SK-N-SH (cell line): ENCODE measurements at regions not wholly inside any gene's neighbourhood (a gene's known extent, or its start where the extent isn't known, plus 50 kb on each side); places are given as distances from the start of the nearest gene placed in this dataset.

Source experiments
- CTCF ChIA-PET: fragments of 300-600, 350-600 bp; formaldehyde crosslinking; extraction: SDS; loops from one replicate; lab custom pipeline; 2021; lab: Yijun Ruan, JAX
- POLR2A ChIA-PET: fragments of 350-600 bp; sonication (Branson Sonifier 250); formaldehyde crosslinking; extraction: SDS; loops from one replicate; lab custom pipeline; 2020; ENCODE audit warnings: antibody characterized with exemption, inconsistent platforms; lab: Yijun Ruan, JAX
- DNase-seq: peaks from one replicate; pipeline ENCODE4 v3.0.0; 2012
- H2AFZ ChIP-seq: fragments of 200-600 bp; sonication (generic); 2 replicates; pipeline ENCODE4 v1.8.1; 2016; ENCODE audit warnings: antibody characterized with exemption, mild to moderate bottlenecking, low read depth
- H3F3A ChIP-seq: fragments of 200-600 bp; sonication (generic); replicated peaks from 2 replicates; pipeline ENCODE3; 2016; ENCODE audit warnings: antibody characterized with exemption, mild to moderate bottlenecking; ENCODE audit not compliant: insufficient read depth
- H3K27ac ChIP-seq, 2 experiments: fragments of 200-500 bp in 1 of 2; fragments of 200-600 bp in 1 of 2; sonication (Bioruptor generic) in 1 of 2; sonication (generic), shearing (Covaris generic) in 1 of 2; 2 replicates each; pipeline versions ENCODE4 v1.5.1 to v1.6.1; 2014 to 2016; ENCODE audit warnings: low read depth in 2 of 2, inconsistent platforms in 1 of 2, low read length in 1 of 2, mild to moderate bottlenecking in 1 of 2, mixed read lengths in 1 of 2
- H3K27me3 ChIP-seq: fragments of 200-600 bp; sonication (generic), shearing (Covaris generic); 2 replicates; pipeline ENCODE4 v1.6.1; 2016; ENCODE audit warnings: mixed run types; ENCODE audit not compliant: insufficient read depth
- H3K36me3 ChIP-seq, 2 experiments: fragments of 200-500 bp in 1 of 2; fragments of 200-600 bp in 1 of 2; sonication (Bioruptor generic) in 1 of 2; sonication (generic) in 1 of 2; replicated peaks in 1 of 2; 2 replicates each; pipeline versions ENCODE3 to v1.5.1; 2014 to 2016; ENCODE audit warnings: low read length in 1 of 2, mild to moderate bottlenecking in 1 of 2; ENCODE audit not compliant: insufficient read depth in 2 of 2, control insufficient read depth in 1 of 2
- H3K4me1 ChIP-seq, 2 experiments: fragments of 200-500 bp in 1 of 2; fragments of 200-600 bp in 1 of 2; sonication (Bioruptor generic) in 1 of 2; sonication (generic), shearing (Covaris generic) in 1 of 2; 2 replicates each; pipeline versions ENCODE4 v1.5.1 to v1.6.1; 2014 to 2016; ENCODE audit warnings: low read depth in 1 of 2, low read length in 1 of 2, mixed run types in 1 of 2; ENCODE audit not compliant: insufficient read depth in 2 of 2, control insufficient read depth in 1 of 2
- H3K4me2 ChIP-seq: fragments of 200-600 bp; sonication (generic), shearing (Covaris generic); 2 replicates; pipeline ENCODE4 v1.6.1; 2017; ENCODE audit warnings: mixed run types
- H3K4me3 ChIP-seq, 2 experiments: fragments of 200-500 bp in 1 of 2; fragments of 200-600 bp in 1 of 2; sonication (Bioruptor generic) in 1 of 2; sonication (generic), shearing (Covaris generic) in 1 of 2; 2 replicates each; pipeline versions ENCODE4 v1.5.1 to v1.8.1; 2014 to 2016; ENCODE audit warnings: low read depth in 2 of 2, inconsistent platforms in 1 of 2, low read length in 1 of 2, mild to moderate bottlenecking in 1 of 2, mixed read lengths in 1 of 2, moderate library complexity in 1 of 2
- H3K79me2 ChIP-seq: fragments of 200-600 bp; sonication (generic); 2 replicates; pipeline ENCODE4 v1.8.1; 2017; ENCODE audit warnings: mild to moderate bottlenecking; ENCODE audit not compliant: insufficient read depth
- H3K9ac ChIP-seq: fragments of 200-600 bp; sonication (generic); 2 replicates; pipeline ENCODE4 v1.6.1; 2017; ENCODE audit warnings: mixed run types
- H3K9me2 ChIP-seq: fragments of 200-600 bp; sonication (generic); 2 replicates; pipeline ENCODE4 v1.6.1; 2017; ENCODE audit warnings: mixed run types
- H3K9me3 ChIP-seq: fragments of 200-600 bp; sonication (generic); 2 replicates; pipeline ENCODE4 v1.6.1; 2017; ENCODE audit warnings: mixed run types, mild to moderate bottlenecking, moderate library complexity
- H4K20me1 ChIP-seq: fragments of 200-600 bp; sonication (generic); 2 replicates; pipeline ENCODE4 v1.6.1; 2017; ENCODE audit warnings: mild to moderate bottlenecking, mixed run types; ENCODE audit not compliant: insufficient read depth
- ELF1 ChIP-seq: IDR thresholded peaks from 2 replicates; pipeline ENCODE4 v1.4.0; 2012
- EP300 ChIP-seq, 2 experiments: IDR thresholded peaks; 2 replicates each; pipeline versions ENCODE4 v1.4.0 to v1.6.1; 2012; ENCODE audit warnings: borderline replicate concordance in 1 of 2, low read depth in 1 of 2, low read length in 1 of 2
- FOSL2 ChIP-seq: IDR thresholded peaks from 2 replicates; pipeline ENCODE4 v1.4.0; 2012; ENCODE audit warnings: low read depth, mild to moderate bottlenecking, moderate library complexity, borderline replicate concordance
- FOXM1 ChIP-seq: IDR thresholded peaks from 2 replicates; pipeline ENCODE4 v1.4.0; 2012; ENCODE audit warnings: low read depth, mild to moderate bottlenecking
- GATA2 ChIP-seq: sonication (generic); formaldehyde crosslinking; IDR thresholded peaks from 2 replicates; pipeline ENCODE4 v1.5.0; 2020; ENCODE audit warnings: mild to moderate bottlenecking, missing genetic modification reagents
- JUND ChIP-seq: IDR thresholded peaks from 2 replicates; pipeline ENCODE4 v1.4.0; 2012
- MEF2A ChIP-seq: IDR thresholded peaks from 2 replicates; pipeline ENCODE4 v1.4.0; 2012; ENCODE audit warnings: low read depth, borderline replicate concordance
- NFIC ChIP-seq: IDR thresholded peaks from 2 replicates; pipeline ENCODE4 v1.4.0; 2012; ENCODE audit warnings: borderline replicate concordance
- NRF1 ChIP-seq: IDR thresholded peaks from 2 replicates; pipeline ENCODE4 v1.6.1; 2012; ENCODE audit warnings: low read depth, mild to moderate bottlenecking, low read length
- POLR2AphosphoS5 ChIP-seq: IDR thresholded peaks from 2 replicates; pipeline ENCODE4 v1.6.1; 2012; ENCODE audit warnings: low read depth, low read length
- RCOR1 ChIP-seq: fragments of 150-350 bp; IDR thresholded peaks from 2 replicates; pipeline ENCODE4 v1.6.1; 2017; ENCODE audit warnings: antibody characterized with exemption, low read length
- REST ChIP-seq: IDR thresholded peaks from 2 replicates; pipeline ENCODE4 v1.6.1; 2012; ENCODE audit warnings: mild to moderate bottlenecking, low read depth, low read length, moderate library complexity
- RFX5 ChIP-seq: IDR thresholded peaks from 2 replicates; pipeline ENCODE4 v1.6.1; 2012; ENCODE audit warnings: mild to moderate bottlenecking, improper control_type of control experiment, low read length
- SIN3A ChIP-seq: IDR thresholded peaks from 2 replicates; pipeline ENCODE4 v1.6.1; 2012; ENCODE audit warnings: low read depth, mild to moderate bottlenecking, low read length, moderate library complexity, borderline replicate concordance
- SMC3 ChIP-seq: IDR thresholded peaks from 2 replicates; pipeline ENCODE4 v1.6.1; 2012; ENCODE audit warnings: low read depth, low read length, improper control_type of control experiment
- TAF1 ChIP-seq: IDR thresholded peaks from 2 replicates; pipeline ENCODE4 v1.6.1; 2012; ENCODE audit warnings: low read depth, mild to moderate bottlenecking, low read length, moderate library complexity, borderline replicate concordance
- ZBTB33 ChIP-seq: IDR thresholded peaks from 2 replicates; pipeline ENCODE4 v1.4.0; 2012; ENCODE audit warnings: low read depth, borderline replicate concordance
- WGBS: methylation state at CpG from one replicate; pipeline ENCODE4 v1.1.6; 2017; ENCODE audit warnings: low lambda C conversion rate; 5-methylcytosine and 5-hydroxymethylcytosine counted together
- TF ChIP-seq, protein P1 (sequence below): fragments of 200-600 bp; sonication (generic); IDR thresholded peaks from 2 replicates; pipeline ENCODE4 v1.6.1; 2017; ENCODE audit warnings: antibody characterized with exemption, mild to moderate bottlenecking, moderate library complexity
- TF ChIP-seq, protein P2 (sequence below): IDR thresholded peaks from 2 replicates; pipeline ENCODE4 v1.4.0; 2012; ENCODE audit warnings: low read depth

DNA sequence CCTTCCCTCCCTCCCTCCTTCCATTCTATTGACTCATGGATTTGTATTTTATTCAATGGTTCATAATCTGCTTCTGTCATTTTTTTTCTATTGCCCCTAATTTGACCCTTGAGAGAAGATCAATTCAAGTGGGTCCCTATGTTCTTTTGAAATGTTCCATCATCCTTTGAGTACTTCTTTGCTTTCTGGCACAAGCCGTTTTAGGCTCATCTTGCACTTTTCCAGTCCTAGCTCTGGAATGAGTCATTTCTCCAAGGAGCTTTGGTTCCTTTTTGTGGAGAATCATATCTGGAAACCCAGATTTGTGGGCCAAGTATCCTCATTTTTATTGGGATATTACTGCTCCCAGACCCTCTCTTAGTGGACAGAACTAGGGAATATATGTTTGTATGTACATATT lies 126.8 kb upstream of the PTPN3 start:
- H2AFZ ChIP-seq = no peak overlapping the region
- H3K9me2 ChIP-seq = no peaks in the 10 kb centered on the region
- no peaks in the 10 kb centered on the region for H3K79me2 ChIP-seq
- POLR2A ChIA-PET = no interaction called here
- H4K20me1 ChIP-seq = no peaks in the 10 kb centered on the region
- H3K36me3 ChIP-seq = no peaks in the 10 kb centered on the region
- H3K27ac ChIP-seq = no peak overlapping the region
- H3K4me3 ChIP-seq = no peak overlapping the region
- TF ChIP-seq ELF1 (no peak), FOXM1 (no peak), GATA2 (no peak), SMC3 (no peak), FOSL2 (no peak), NFIC (no peak), RFX5 (no peak), POLR2AphosphoS5 (no peak), NRF1 (no peak)
- TF ChIP-seq, protein P1, sequence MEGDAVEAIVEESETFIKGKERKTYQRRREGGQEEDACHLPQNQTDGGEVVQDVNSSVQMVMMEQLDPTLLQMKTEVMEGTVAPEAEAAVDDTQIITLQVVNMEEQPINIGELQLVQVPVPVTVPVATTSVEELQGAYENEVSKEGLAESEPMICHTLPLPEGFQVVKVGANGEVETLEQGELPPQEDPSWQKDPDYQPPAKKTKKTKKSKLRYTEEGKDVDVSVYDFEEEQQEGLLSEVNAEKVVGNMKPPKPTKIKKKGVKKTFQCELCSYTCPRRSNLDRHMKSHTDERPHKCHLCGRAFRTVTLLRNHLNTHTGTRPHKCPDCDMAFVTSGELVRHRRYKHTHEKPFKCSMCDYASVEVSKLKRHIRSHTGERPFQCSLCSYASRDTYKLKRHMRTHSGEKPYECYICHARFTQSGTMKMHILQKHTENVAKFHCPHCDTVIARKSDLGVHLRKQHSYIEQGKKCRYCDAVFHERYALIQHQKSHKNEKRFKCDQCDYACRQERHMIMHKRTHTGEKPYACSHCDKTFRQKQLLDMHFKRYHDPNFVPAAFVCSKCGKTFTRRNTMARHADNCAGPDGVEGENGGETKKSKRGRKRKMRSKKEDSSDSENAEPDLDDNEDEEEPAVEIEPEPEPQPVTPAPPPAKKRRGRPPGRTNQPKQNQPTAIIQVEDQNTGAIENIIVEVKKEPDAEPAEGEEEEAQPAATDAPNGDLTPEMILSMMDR = no peak
- TF ChIP-seq, protein P2, sequence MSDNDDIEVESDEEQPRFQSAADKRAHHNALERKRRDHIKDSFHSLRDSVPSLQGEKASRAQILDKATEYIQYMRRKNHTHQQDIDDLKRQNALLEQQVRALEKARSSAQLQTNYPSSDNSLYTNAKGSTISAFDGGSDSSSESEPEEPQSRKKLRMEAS = no peak
- CTCF ChIA-PET = no interaction called here
- WGBS = 0% methylated on average over 1 of the region's 1 CpG
- no peaks in the 10 kb centered on the region for H3K4me1 ChIP-seq
- H3K27me3 ChIP-seq = peaks cover 23% of the 10 kb centered on the region; the same call in 1 of the 2 replicates
- H3K9me3 ChIP-seq = no peaks in the 10 kb centered on the region
- H3K9ac ChIP-seq = no peak overlapping the region
- H3K4me2 ChIP-seq = no peak overlapping the region
- DNase-seq = no peak
- no peaks in the 10 kb centered on the region for H3F3A ChIP-seq

DNA sequence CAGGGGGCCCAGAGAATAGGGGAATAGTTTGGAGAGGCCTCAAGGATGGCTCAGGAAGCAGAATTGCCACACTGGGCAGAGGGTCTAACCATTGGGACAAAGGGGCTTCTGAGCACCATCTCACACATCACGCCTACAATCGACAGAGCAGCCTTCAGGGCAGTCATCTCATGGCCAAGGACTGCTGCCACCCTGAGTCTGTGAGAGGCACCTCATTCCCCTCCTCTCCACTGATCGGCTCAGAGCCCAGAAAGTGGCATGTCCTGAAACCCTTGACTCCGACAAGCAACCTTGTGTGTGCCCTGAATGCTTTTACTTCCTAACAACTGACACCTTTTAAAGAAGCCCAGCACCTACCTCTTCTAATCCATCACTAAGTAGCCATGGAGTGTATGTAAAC lies 128.9 kb upstream of the PTPN3 start:
- CTCF ChIA-PET = no interaction called here
- Histone ChIP-seq H2AFZ (no peak overlapping the region), H3K9me3 (no peaks in the 10 kb centered on the region), H3K9me2 (no peaks in the 10 kb centered on the region), H3K27me3 (peaks cover 24% of the 10 kb centered on the region; the same call in 1 of the 2 replicates), H4K20me1 (no peaks in the 10 kb centered on the region), H3K27ac (no peak overlapping the region), H3F3A (no peaks in the 10 kb centered on the region), H3K9ac (no peak overlapping the region), H3K4me1 (no peaks in the 10 kb centered on the region), H3K79me2 (no peaks in the 10 kb centered on the region), H3K4me2 (no peak overlapping the region), H3K36me3 (no peaks in the 10 kb centered on the region), H3K4me3 (no peak overlapping the region)
- TF ChIP-seq MEF2A (no peak), REST (no peak), EP300 (IDR thresholded peaks at IDR 0.05; ENCODE audit: borderline replicate concordance in 1 of 2, low read depth in 1 of 2, low read length in 1 of 2) (no peak), ZBTB33 (no peak), JUND (no peak), NRF1 (no peak), SIN3A (no peak), FOXM1 (no peak), TAF1 (no peak), RCOR1 (no peak)
- WGBS = 18% methylated on average over 4 of the region's 4 CpGs
- POLR2A ChIA-PET = no interaction called here
- no peak for DNase-seq
